ENCODE measurements at regions not wholly inside any gene's neighbourhood (a gene's known extent, or its start where the extent isn't known, plus 50 kb on each side); places are given as distances from the start of the nearest gene placed in this dataset.

DNA sequence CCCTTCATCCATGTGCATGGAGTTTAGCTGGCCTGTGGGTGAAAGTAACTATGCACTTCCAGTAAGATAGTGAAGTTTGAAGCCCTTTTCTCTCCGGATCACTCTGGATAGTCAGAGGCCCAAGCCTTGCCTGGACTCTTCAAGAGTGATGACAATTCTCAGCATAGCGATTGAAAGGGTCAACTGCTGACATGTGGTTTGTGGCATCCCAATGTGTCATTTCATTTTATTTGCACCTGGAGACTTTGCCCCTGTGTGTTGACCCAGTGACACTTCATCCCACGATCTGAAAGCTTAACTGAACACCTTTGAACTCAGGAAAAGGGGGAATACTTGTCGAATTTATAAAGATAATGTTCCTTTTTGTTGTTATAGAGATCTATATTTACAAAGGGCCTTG lies 711.9 kb upstream of the TMEM132C start:
- Histone ChIP-seq H3K79me2 (ENCODE audit: insufficient read depth, low read depth, low read length) (no peaks in the 10 kb centered on the region), H3K36me3 (ENCODE audit: insufficient read depth, low read length) (no peaks in the 10 kb centered on the region), H2AFZ (ENCODE audit: low read length) (no peak overlapping the region), H3K4me2 (ENCODE audit: low read length) (no peak overlapping the region), H3K9me3 (ENCODE audit: low read length) (no peaks in the 10 kb centered on the region), H3K4me3 (ENCODE audit: low read depth, low read length, poor library complexity, severe bottlenecking) (no peak overlapping the region), H3K27ac (ENCODE audit: low read depth, low read length, poor library complexity, severe bottlenecking) (no peak overlapping the region), H4K20me1 (ENCODE audit: insufficient read depth, low read length) (no peaks in the 10 kb centered on the region), H3K4me1 (ENCODE audit: insufficient read depth, low read length, poor library complexity, severe bottlenecking) (peaks cover 5% of the 10 kb centered on the region), H3K9me2 (ENCODE audit: insufficient read depth, low read length) (no peaks in the 10 kb centered on the region)
- CTCF ChIA-PET (ENCODE audit: unreplicated experiment): no interaction called here
- no peak for DNase-seq (ENCODE audit: low spot score)
- TF ChIP-seq, protein P1, sequence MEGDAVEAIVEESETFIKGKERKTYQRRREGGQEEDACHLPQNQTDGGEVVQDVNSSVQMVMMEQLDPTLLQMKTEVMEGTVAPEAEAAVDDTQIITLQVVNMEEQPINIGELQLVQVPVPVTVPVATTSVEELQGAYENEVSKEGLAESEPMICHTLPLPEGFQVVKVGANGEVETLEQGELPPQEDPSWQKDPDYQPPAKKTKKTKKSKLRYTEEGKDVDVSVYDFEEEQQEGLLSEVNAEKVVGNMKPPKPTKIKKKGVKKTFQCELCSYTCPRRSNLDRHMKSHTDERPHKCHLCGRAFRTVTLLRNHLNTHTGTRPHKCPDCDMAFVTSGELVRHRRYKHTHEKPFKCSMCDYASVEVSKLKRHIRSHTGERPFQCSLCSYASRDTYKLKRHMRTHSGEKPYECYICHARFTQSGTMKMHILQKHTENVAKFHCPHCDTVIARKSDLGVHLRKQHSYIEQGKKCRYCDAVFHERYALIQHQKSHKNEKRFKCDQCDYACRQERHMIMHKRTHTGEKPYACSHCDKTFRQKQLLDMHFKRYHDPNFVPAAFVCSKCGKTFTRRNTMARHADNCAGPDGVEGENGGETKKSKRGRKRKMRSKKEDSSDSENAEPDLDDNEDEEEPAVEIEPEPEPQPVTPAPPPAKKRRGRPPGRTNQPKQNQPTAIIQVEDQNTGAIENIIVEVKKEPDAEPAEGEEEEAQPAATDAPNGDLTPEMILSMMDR (conservative IDR thresholded peaks at IDR 0.05; ENCODE audit: low read length): no peak
- TF ChIP-seq EZH2phosphoT487 (IDR thresholded peaks at IDR 0.05; ENCODE audit: borderline replicate concordance, low read depth, low read length): no peak
- intact Hi-C loops (cut with micrococcal nuclease; ENCODE audit: unreplicated experiment): no loop called here
- POLR2A ChIA-PET: no interaction called here
- BruUV-seq (replicated peaks): no TSS peak

DNA sequence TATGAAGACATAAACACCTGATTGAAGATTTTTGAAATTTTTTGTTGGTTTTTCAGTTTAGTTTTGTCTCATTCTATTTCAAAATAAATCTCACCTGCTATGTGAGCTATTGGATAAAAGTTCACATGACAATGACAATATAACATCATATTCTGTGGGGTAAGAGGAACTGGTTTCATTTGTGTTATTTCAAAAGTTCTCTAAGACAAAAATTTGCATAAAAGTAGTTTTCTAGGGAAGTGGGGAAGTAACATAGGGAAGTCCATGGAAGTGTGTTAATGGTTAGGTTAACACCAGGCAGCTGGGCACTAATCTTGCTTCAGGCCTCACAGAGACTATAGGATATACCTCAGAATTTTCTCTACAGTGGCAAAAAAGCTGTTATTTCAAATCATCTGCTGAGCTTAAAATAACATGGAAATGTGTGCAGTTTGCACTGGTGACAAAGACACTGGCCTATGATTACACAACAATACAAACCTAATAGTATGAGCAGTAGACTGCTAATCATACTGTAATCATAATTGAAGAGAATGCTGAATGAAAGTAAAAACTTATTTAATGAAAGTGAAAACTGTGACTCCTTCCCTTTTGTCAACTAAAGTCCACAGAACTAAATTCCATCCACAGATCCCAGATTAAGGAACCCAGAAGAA lies 710.6 kb upstream of the TMEM132C start:
- no TSS peak for BruUV-seq (replicated peaks)
- intact Hi-C loops (cut with micrococcal nuclease; ENCODE audit: unreplicated experiment): no loop called here

DNA sequence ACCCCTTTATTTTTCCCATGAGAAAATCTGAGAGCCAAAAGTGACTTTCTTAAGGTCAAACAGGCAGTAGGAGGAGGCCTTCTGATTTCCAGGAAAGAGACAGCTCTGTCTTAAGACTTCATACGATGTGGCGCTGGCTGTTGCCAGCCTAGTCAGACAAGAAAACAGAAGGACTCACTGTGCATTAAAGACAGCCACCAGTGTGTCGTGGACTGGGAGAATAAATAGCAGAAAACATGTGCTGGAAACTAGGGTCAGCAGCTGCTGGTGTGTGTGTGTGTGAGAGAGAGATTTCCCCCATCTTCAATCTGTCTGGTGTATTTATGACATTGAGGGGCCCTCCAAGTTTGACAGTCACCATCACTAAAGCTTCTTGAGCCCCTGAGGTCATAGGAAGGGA lies 708.6 kb upstream of the TMEM132C start:
- Histone ChIP-seq H3K36me3 (ENCODE audit: insufficient read depth, low read length) (no peaks in the 10 kb centered on the region), H3K27ac (ENCODE audit: low read depth, low read length, poor library complexity, severe bottlenecking) (no peak overlapping the region), H2AFZ (ENCODE audit: low read length) (no peak overlapping the region), H3K4me3 (ENCODE audit: low read depth, low read length, poor library complexity, severe bottlenecking) (no peak overlapping the region), H3K4me2 (ENCODE audit: low read length) (no peak overlapping the region), H3K9me3 (ENCODE audit: low read length) (no peaks in the 10 kb centered on the region), H3K4me1 (ENCODE audit: insufficient read depth, low read length, poor library complexity, severe bottlenecking) (peaks cover 5% of the 10 kb centered on the region), H3K9me2 (ENCODE audit: insufficient read depth, low read length) (no peaks in the 10 kb centered on the region), H4K20me1 (ENCODE audit: insufficient read depth, low read length) (no peaks in the 10 kb centered on the region), H3K79me2 (ENCODE audit: insufficient read depth, low read depth, low read length) (no peaks in the 10 kb centered on the region)
- ChIA-PET CTCF (ENCODE audit: unreplicated experiment) (no interaction called here), POLR2A (no interaction called here)
- no peak for DNase-seq (ENCODE audit: low spot score)
- intact Hi-C loops (cut with micrococcal nuclease; ENCODE audit: unreplicated experiment): no loop called here
- no peak for TF ChIP-seq EZH2phosphoT487 (IDR thresholded peaks at IDR 0.05; ENCODE audit: borderline replicate concordance, low read depth, low read length)
- TF ChIP-seq, protein P1 (conservative IDR thresholded peaks at IDR 0.05; ENCODE audit: low read length): no peak
- BruUV-seq (replicated peaks): no TSS peak

More for the DNA sequence above, 710.6 kb upstream of the TMEM132C start:
- CTCF ChIA-PET (ENCODE audit: unreplicated experiment): no interaction called here
- Histone ChIP-seq H3K9me2 (ENCODE audit: insufficient read depth, low read length) (no peaks in the 10 kb centered on the region), H4K20me1 (ENCODE audit: insufficient read depth, low read length) (no peaks in the 10 kb centered on the region), H3K27ac (ENCODE audit: low read depth, low read length, poor library complexity, severe bottlenecking) (no peak overlapping the region), H3K9me3 (ENCODE audit: low read length) (no peaks in the 10 kb centered on the region), H3K4me3 (ENCODE audit: low read depth, low read length, poor library complexity, severe bottlenecking) (no peak overlapping the region), H3K4me1 (ENCODE audit: insufficient read depth, low read length, poor library complexity, severe bottlenecking) (peaks cover 5% of the 10 kb centered on the region), H3K36me3 (ENCODE audit: insufficient read depth, low read length) (no peaks in the 10 kb centered on the region), H2AFZ (ENCODE audit: low read length) (no peak overlapping the region), H3K79me2 (ENCODE audit: insufficient read depth, low read depth, low read length) (no peaks in the 10 kb centered on the region), H3K4me2 (ENCODE audit: low read length) (no peak overlapping the region)
- POLR2A ChIA-PET: no interaction called here
- no peak for TF ChIP-seq EZH2phosphoT487 (IDR thresholded peaks at IDR 0.05; ENCODE audit: borderline replicate concordance, low read depth, low read length)
- TF ChIP-seq, protein P1 (conservative IDR thresholded peaks at IDR 0.05; ENCODE audit: low read length): no peak
- DNase-seq (ENCODE audit: low spot score): no peak
